GM12872 (cell line): ENCODE measurements at regions not wholly inside any gene's neighbourhood (a gene's known extent, or its start where the extent isn't known, plus 50 kb on each side); places are given as distances from the start of the nearest gene placed in this dataset.

Source experiments
- TF ChIP-seq, protein P1 (sequence below): IDR thresholded peaks from 3 replicates; pipeline ENCODE4 v1.5.1; 2011; ENCODE audit warnings: low read depth, mild to moderate bottlenecking, low read length, moderate library complexity; ENCODE audit not compliant: insufficient read depth

DNA sequence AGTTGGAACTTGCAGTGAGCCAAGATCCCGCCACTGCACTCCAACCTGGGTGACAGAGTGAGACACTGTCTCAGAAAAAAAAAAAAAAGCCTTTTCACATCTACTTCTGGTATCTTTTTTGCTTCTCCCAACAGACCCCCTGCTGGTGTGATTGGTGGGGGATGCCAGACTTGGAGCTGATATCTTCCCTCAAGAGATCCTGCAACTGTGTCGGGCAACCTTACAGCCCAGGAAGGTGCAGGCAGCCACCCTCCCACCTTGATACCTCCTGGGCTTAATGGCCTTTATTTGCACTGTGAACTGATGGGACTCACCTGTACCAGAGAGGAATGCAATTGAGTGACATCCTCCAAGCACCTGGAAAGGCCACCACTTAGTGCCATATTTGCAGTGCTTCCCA, 142.3 kb downstream of the RGS9 start:
- TF ChIP-seq, protein P1, sequence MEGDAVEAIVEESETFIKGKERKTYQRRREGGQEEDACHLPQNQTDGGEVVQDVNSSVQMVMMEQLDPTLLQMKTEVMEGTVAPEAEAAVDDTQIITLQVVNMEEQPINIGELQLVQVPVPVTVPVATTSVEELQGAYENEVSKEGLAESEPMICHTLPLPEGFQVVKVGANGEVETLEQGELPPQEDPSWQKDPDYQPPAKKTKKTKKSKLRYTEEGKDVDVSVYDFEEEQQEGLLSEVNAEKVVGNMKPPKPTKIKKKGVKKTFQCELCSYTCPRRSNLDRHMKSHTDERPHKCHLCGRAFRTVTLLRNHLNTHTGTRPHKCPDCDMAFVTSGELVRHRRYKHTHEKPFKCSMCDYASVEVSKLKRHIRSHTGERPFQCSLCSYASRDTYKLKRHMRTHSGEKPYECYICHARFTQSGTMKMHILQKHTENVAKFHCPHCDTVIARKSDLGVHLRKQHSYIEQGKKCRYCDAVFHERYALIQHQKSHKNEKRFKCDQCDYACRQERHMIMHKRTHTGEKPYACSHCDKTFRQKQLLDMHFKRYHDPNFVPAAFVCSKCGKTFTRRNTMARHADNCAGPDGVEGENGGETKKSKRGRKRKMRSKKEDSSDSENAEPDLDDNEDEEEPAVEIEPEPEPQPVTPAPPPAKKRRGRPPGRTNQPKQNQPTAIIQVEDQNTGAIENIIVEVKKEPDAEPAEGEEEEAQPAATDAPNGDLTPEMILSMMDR: no peak

DNA sequence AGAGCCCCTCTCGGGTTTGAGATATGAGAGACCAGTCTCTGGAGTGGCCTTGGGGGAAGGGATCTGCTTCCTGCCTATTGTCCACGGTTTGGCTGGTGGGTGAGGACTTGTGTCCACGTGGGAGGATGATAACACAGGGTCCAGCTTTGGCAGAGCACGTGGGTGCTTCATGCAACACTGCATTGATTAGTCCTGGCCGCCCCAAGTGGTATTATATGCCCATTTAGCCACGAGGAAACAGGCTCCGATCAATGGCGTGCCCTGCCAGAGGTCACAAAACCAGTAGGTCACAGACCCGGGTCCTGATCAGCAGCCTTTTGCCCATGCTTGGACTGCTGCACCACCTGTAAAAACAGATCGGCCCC, 141.6 kb downstream of the RGS9 start:
- TF ChIP-seq, protein P1: no peak

DNA sequence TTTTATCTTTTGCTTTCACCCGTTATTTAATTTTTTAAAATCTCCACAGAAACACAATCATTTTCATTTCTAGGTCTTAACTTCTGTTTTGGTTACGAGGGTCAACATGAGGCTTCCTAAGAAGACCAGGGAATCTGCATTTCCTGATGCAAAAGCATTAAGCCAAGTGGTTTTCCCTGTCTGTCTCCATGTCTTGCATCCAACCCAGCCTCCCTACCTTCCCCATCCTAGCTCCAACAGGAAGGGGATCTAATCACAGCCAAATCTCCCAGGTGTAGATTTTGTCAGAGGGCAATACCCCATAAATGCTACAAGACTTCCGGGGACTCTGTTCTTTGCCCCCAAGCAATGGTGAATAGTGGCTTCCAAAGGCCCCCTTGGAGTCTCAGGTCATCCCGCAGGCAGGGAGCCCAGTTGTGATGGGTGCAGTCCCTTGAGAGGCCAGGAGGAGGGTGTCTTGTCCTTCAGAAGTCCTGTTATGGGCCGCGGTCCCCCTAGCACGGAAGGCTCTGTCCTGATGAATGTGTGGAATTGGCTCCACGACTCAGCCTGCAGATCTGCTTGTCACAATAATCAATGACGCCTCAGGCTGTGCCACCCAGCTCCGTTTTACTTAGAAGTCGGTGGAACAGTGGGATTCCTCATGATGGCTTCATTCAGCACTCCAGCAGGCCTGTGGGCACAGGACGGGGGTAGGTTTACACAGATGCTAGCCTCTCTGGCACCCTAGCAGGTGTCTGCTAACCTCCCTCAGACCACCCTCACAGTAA, 141.1 kb downstream of the RGS9 start:
- TF ChIP-seq, protein P1: peak; percentile 60

DNA sequence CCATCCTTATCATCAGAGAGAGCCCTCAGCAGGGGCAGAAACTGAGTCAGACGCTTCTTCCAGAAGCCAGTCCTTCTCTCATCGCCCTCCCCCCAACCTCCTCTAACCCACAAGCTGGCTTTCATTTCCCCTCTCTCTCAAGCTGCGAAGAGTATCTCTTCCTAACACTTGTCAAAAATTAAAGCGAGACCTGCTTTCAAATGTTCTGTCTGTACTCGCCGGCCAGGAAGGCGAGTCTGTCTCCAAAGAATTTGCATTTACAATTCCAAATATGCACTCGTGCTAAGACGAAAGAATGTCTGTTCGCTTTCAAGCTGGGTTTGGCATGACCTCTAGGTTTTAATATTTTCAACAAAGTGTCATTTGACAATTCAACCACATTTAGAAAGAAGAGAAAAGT, 140.4 kb downstream of the RGS9 start:
- TF ChIP-seq, protein P1: no peak
